ENCODE measurements at regions not wholly inside any gene's neighbourhood (a gene's known extent, or its start where the extent isn't known, plus 50 kb on each side); places are given as distances from the start of the nearest gene placed in this dataset.

- Histone ChIP-seq H3K4me1 (peaks cover 3% of the 10 kb centered on the region), H2AFZ (replicated peaks) (no peak overlapping the region), H3K27me3 (no peaks in the 10 kb centered on the region), H3K9ac (no peak overlapping the region), H3K79me2 (ENCODE audit: low read depth) (no peaks in the 10 kb centered on the region), H3K27ac (no peak overlapping the region), H4K20me1 (ENCODE audit: low read depth) (no peaks in the 10 kb centered on the region), H3K4me2 (no peak overlapping the region), H3K36me3 (no peaks in the 10 kb centered on the region), H3F3A (ENCODE audit: low read depth) (no peaks in the 10 kb centered on the region), H3K9me3 (ENCODE audit: low read depth) (no peaks in the 10 kb centered on the region), H3K4me3 (no peak overlapping the region)
- H3K27ac Mint-ChIP-seq, result no peak overlapping the region
- H3K36me3 Mint-ChIP-seq, result no peaks in the 10 kb centered on the region
- no peaks in the 10 kb centered on the region for H3K9me3 Mint-ChIP-seq
- TF ChIP-seq EZH2phosphoT487 (IDR thresholded peaks at IDR 0.05), result no peak
- no peak for TF ChIP-seq CTCF (IDR thresholded peaks at IDR 0.05)
- no peak for TF ChIP-seq EZH2 (IDR thresholded peaks at IDR 0.05)
- H3K4me1 Mint-ChIP-seq, result peaks cover 13% of the 10 kb centered on the region
- H3K4me3 Mint-ChIP-seq, result no peak overlapping the region
- DNase-seq (ENCODE audit: low spot score), result no peak
- peaks cover 7% of the 10 kb centered on the region for H3K27me3 Mint-ChIP-seq (ENCODE audit: insufficient read depth, low read depth)
These were observed 581.6 kb downstream of the NPHP4 start for GRCh38 chr1:5410652-5411051.

- Histone ChIP-seq H3K27me3 (no peaks in the 10 kb centered on the region), H3F3A (ENCODE audit: low read depth) (no peaks in the 10 kb centered on the region), H3K79me2 (ENCODE audit: low read depth) (no peaks in the 10 kb centered on the region), H3K4me2 (no peak overlapping the region), H3K9ac (no peak overlapping the region), H3K4me1 (no peaks in the 10 kb centered on the region), H3K4me3 (no peak overlapping the region), H3K36me3 (no peaks in the 10 kb centered on the region), H3K27ac (no peak overlapping the region), H3K9me3 (ENCODE audit: low read depth) (no peaks in the 10 kb centered on the region), H2AFZ (replicated peaks) (no peak overlapping the region), H4K20me1 (ENCODE audit: low read depth) (no peaks in the 10 kb centered on the region)
- no peak for DNase-seq (ENCODE audit: low spot score)
- Mint-ChIP-seq H3K4me3 (no peak overlapping the region), H3K36me3 (no peaks in the 10 kb centered on the region), H3K4me1 (peaks cover 3% of the 10 kb centered on the region), H3K27me3 (ENCODE audit: insufficient read depth, low read depth) (peaks cover 7% of the 10 kb centered on the region), H3K9me3 (no peaks in the 10 kb centered on the region), H3K27ac (no peak overlapping the region)
- no peak for TF ChIP-seq EZH2phosphoT487 (IDR thresholded peaks at IDR 0.05)
- TF ChIP-seq CTCF (IDR thresholded peaks at IDR 0.05), result no peak
- TF ChIP-seq EZH2 (IDR thresholded peaks at IDR 0.05), result no peak
These were observed 583.8 kb downstream of the NPHP4 start for GRCh38 chr1:5408401-5408800.

DNA sequence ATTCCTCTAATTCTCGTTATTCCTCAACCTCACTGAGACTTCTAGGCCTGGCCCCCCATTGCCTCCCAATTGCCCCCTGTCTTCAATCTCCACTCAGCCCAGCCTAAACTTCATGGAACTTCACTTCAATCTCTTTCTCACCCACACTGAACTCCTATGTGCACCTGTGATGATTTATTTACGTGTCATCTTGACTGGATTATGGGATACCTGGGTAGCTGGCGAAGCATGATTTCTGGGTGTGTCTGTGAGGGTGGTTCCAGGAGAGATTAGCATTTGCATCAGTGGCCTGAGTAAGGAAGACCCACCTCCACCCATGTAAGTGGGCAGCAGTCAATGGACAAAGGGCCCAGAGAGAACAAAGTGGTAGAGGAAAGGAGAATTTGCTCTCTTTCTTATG is 587.0 kb downstream of the NPHP4 start:
- Histone ChIP-seq H3K36me3 (no peaks in the 10 kb centered on the region), H3K9ac (no peak overlapping the region), H3K79me2 (ENCODE audit: low read depth) (no peaks in the 10 kb centered on the region), H3K27ac (no peak overlapping the region), H4K20me1 (ENCODE audit: low read depth) (no peaks in the 10 kb centered on the region), H3K9me3 (ENCODE audit: low read depth) (no peaks in the 10 kb centered on the region), H3K4me2 (no peak overlapping the region), H2AFZ (replicated peaks) (no peak overlapping the region), H3K4me3 (no peak overlapping the region), H3F3A (ENCODE audit: low read depth) (no peaks in the 10 kb centered on the region), H3K27me3 (no peaks in the 10 kb centered on the region), H3K4me1 (no peaks in the 10 kb centered on the region)
- Mint-ChIP-seq H3K4me1 (no peaks in the 10 kb centered on the region), H3K27ac (no peak overlapping the region), H3K36me3 (no peaks in the 10 kb centered on the region), H3K4me3 (no peak overlapping the region), H3K27me3 (ENCODE audit: insufficient read depth, low read depth) (peaks cover 9% of the 10 kb centered on the region), H3K9me3 (no peaks in the 10 kb centered on the region)
- no peak for DNase-seq (ENCODE audit: low spot score)
- TF ChIP-seq EZH2phosphoT487 (IDR thresholded peaks at IDR 0.05) (no peak), CTCF (IDR thresholded peaks at IDR 0.05) (no peak), EZH2 (IDR thresholded peaks at IDR 0.05) (no peak)

Data from neural progenitor cell (in vitro differentiated cells).